Activated B cell treated with CpG ODN at 0.5 μM for 24 hours (primary cell): ENCODE measurements at regions not wholly inside any gene's neighbourhood (a gene's known extent, or its start where the extent isn't known, plus 50 kb on each side); places are given as distances from the start of the nearest gene placed in this dataset.

Source experiments
- ATAC-seq: fragments of 200-7000 bp; cut with Tn5 transposase; one replicate; pipeline ENCODE4 v1.10.0; 2021; ENCODE audit warnings: low read depth, mild to moderate bottlenecking, moderate library complexity
- CTCF ChIA-PET: fragments of 350-600 bp; sonication (Branson Sonifier 250); formaldehyde crosslinking; loops from one replicate; lab custom pipeline; 2021; ENCODE audit warnings: antibody characterized with exemption; lab: Charles Lee
- POLR2A ChIA-PET: fragments of 350-600 bp; sonication (Branson Sonifier 250); formaldehyde crosslinking; loops from one replicate; lab custom pipeline; 2021; ENCODE audit warnings: antibody characterized with exemption; lab: Charles Lee
- DNase-seq: peaks from one replicate; pipeline ENCODE4 v3.0.0; 2022
- H3K27ac Mint-ChIP-seq: one replicate; pipeline ENCODE4 v1.8.0; 2020; ENCODE audit warnings: mixed read lengths
- H3K27me3 Mint-ChIP-seq: one replicate; pipeline ENCODE4 v1.8.0; 2021; ENCODE audit warnings: mixed read lengths
- H3K36me3 Mint-ChIP-seq: one replicate; pipeline ENCODE4 v1.8.0; 2021; ENCODE audit warnings: low read depth, mixed read lengths
- H3K4me1 Mint-ChIP-seq: one replicate; pipeline ENCODE4 v1.8.0; 2021; ENCODE audit warnings: mixed read lengths
- H3K4me3 Mint-ChIP-seq: one replicate; pipeline ENCODE4 v1.8.0; 2020; ENCODE audit warnings: mild to moderate bottlenecking, mixed read lengths
- H3K9me3 Mint-ChIP-seq: one replicate; pipeline ENCODE4 v1.8.0; 2020; ENCODE audit warnings: mixed read lengths
- CTCF ChIP-seq: fragments of 200-600 bp; IDR thresholded peaks from one replicate; pipeline ENCODE4 v1.8.0; 2022; ENCODE audit warnings: antibody characterized with exemption, mild to moderate bottlenecking
- intact Hi-C: fragments of 100-400 bp; cut with micrococcal nuclease; formaldehyde crosslinking; loops from one replicate; pipeline ENCODE4 v1.15.1; 2024

DNA sequence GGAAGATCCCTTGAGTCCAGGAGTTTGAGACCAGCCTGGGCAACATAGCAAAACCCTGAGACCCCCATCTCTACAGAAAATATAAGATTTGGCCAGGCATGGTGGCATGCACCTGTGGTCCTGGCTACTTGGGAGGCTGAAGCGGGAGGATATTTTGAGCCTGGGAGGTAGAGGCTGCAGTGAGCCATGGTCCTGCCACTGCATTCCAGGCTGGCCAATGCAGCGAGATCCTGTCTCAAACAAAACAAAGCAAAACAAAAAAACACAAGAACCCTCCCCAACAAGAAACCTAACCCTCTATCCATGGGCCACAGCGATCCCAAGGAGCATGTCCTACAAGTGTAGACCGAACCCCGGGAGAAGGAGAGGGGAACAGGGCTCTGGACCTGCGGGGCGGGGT lies 133.3 kb downstream of the MGAT5B start:
- no peak overlapping the region for H3K27ac Mint-ChIP-seq
- H3K27me3 Mint-ChIP-seq, result peaks cover 20% of the 10 kb centered on the region
- no peak for TF ChIP-seq CTCF
- no peaks in the 10 kb centered on the region for H3K9me3 Mint-ChIP-seq
- ChIA-PET POLR2A (no interaction called here), CTCF (no interaction called here)
- intact Hi-C loops, result no loop called here
- H3K4me3 Mint-ChIP-seq, result no peak overlapping the region
- no peak for ATAC-seq
- no peaks in the 10 kb centered on the region for H3K36me3 Mint-ChIP-seq
- DNase-seq, result no peak
- peaks cover 24% of the 10 kb centered on the region for H3K4me1 Mint-ChIP-seq

DNA sequence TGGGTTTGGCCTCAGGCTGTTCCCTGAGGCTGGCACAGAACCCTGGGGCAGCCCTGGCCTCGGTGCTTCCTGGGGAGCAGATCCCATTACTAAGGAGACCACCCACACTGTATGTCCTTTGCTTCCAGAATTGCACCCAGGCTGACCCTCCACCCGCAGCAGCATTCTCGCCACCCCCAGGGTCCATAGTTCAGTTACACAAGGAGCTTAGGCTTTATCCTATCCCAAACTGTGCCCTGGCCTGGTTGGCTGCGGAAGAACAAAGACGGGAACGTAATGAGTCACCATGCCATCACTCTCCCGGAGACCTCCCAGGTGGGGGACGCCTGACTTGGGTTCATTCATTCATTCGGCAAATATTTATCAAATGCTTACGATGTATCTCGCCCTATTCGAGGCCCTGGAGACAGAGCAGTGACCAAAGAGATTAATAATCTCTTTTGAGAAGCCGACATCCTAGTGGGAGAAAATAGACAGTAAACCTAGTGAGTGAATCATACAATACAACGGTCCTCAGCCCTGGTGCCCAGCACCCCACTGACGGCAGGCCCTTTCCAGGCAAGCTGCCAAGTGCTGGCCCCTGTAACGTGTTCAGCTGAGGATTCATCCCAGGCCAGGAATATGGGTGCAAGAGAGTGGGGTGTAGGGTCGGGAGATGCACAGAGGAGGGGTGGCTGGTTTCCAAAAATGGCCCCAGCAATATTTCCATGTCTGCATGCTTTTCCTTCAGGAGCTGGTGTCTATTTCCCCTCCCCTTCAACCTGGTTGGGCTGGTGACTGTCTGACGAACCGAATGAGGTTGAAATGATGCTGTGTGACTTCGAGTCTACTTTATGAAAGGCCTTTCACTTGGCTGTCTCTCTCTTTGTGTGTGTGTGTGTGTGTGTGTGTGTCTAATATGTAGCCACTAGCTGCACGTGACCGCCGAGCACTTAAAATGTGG lies 134.2 kb downstream of the MGAT5B start:
- no peak overlapping the region for H3K4me3 Mint-ChIP-seq
- H3K36me3 Mint-ChIP-seq, result no peaks in the 10 kb centered on the region
- CTCF ChIA-PET, result no interaction called here
- intact Hi-C loops, result no loop called here
- no peak for ATAC-seq
- peaks cover 24% of the 10 kb centered on the region for H3K27me3 Mint-ChIP-seq
- H3K27ac Mint-ChIP-seq, result no peak overlapping the region
- no peaks in the 10 kb centered on the region for H3K9me3 Mint-ChIP-seq
- no peak for DNase-seq
- peaks cover 20% of the 10 kb centered on the region for H3K4me1 Mint-ChIP-seq
- POLR2A ChIA-PET, result no interaction called here
- TF ChIP-seq CTCF, result no peak

- no peak overlapping the region for H3K27ac Mint-ChIP-seq
- CTCF ChIA-PET, result no interaction called here
Measured at GRCh38 chr17:77003699-77004098, 135.5 kb downstream of the MGAT5B start.

DNA sequence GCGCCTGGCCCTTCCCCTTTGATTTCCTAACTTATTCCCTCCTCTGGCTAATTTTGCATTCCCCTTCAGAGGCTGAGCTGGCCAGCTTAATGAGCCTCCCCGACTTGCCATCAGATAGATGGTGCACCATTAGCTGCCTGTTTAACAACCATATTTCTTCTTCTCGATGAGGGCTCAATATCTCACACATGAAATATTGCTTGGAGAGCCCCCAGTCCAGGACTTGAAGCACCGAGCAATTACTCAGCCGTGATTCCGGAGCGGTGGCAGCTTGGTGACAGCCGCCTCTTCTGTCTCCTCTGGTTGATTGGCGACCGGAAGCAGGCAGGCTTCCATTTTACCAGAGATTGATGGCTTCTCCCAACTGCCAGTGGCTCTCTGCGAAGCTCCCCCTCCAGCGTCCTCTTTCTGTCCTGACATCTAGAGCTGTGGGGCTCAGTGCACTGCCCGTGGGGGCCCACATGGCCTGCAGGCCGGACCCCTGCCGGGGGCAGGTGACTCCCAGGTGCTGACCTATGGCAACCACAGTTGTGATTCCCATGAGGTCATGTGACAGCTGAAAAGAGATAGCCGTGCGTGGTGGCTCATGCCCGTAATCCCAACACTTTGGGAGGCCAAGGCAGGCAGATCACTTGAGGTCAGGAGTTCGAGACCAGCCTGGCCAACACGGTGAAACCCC lies 133.7 kb upstream of the SEC14L1 start:
- Mint-ChIP-seq H3K27me3 (peaks cover 18% of the 10 kb centered on the region), H3K36me3 (peaks cover 3% of the 10 kb centered on the region), H3K27ac (no peak overlapping the region), H3K4me1 (peaks cover 5% of the 10 kb centered on the region), H3K4me3 (no peak overlapping the region), H3K9me3 (peaks cover 8% of the 10 kb centered on the region)
- ChIA-PET POLR2A (interaction anchor here (1.4 kb wide), 1 partner anchor 9 kb away, joined by 3 read pairs; no protein-coding TSS in a partner anchor), CTCF (no interaction called here)
- TF ChIP-seq CTCF, result no peak
- no peak for ATAC-seq
- DNase-seq, result no peak
- intact Hi-C loops, result no loop called here

More at GRCh38 chr17:77003699-77004098, 135.5 kb downstream of the MGAT5B start:
- no peaks in the 10 kb centered on the region for H3K9me3 Mint-ChIP-seq
- no peak for TF ChIP-seq CTCF
- no peaks in the 10 kb centered on the region for H3K36me3 Mint-ChIP-seq
- no peak for DNase-seq
- intact Hi-C loops, result no loop called here
- no peak overlapping the region for H3K4me3 Mint-ChIP-seq
- H3K27me3 Mint-ChIP-seq, result peaks cover 23% of the 10 kb centered on the region
- POLR2A ChIA-PET, result interaction anchor here (0.9 kb wide), 1 partner anchor 35 kb away, joined by 5 read pairs; no protein-coding TSS in a partner anchor
- no peak for ATAC-seq
- peaks cover 9% of the 10 kb centered on the region for H3K4me1 Mint-ChIP-seq

GRCh38 chr17:77009877-77010276 lies 130.9 kb upstream of the SEC14L1 start:
- Mint-ChIP-seq H3K27me3 (peaks cover 13% of the 10 kb centered on the region), H3K27ac (no peak overlapping the region), H3K4me3 (no peak overlapping the region), H3K36me3 (peaks cover 3% of the 10 kb centered on the region), H3K4me1 (peaks cover 5% of the 10 kb centered on the region), H3K9me3 (peaks cover 8% of the 10 kb centered on the region)
- POLR2A ChIA-PET, result no interaction called here
- ATAC-seq (no peak), DNase-seq (no peak)
- CTCF ChIA-PET, result interaction anchor here (0.7 kb wide), 1 partner anchor 47 kb away, joined by 3 read pairs; no protein-coding TSS in a partner anchor
- intact Hi-C loops, result loop anchor here (2.0 kb wide), 2 partner anchors 47 to 57 kb away; no protein-coding TSS in a partner anchor
- TF ChIP-seq CTCF, result no peak
